ENCODE measurements at regions not wholly inside any gene's neighbourhood (a gene's known extent, or its start where the extent isn't known, plus 50 kb on each side); places are given as distances from the start of the nearest gene placed in this dataset.

GRCh38 chr1:66446261-66447001, 87.5 kb upstream of the SGIP1 start:
- no peak overlapping the region for H3K4me3 ChIP-seq
- intact Hi-C loops (cut with DNase I): loop anchor here (5.0 kb wide), 2 partner anchors 199 to 489 kb away; no protein-coding TSS in a partner anchor
- peaks cover 9% of the 10 kb centered on the region for H3K4me1 ChIP-seq
- no peak for DNase-seq (ENCODE audit: extremely low spot score in 2 of 2)
- no peaks in the 10 kb centered on the region for H3K9me3 ChIP-seq
- no peaks in the 10 kb centered on the region for H3K36me3 ChIP-seq
- no peak overlapping the region for H3K27ac ChIP-seq
- no peaks in the 10 kb centered on the region for H3K27me3 ChIP-seq
- TF ChIP-seq POLR2AphosphoS5 (IDR thresholded peaks at IDR 0.05; ENCODE audit: insufficient read depth in 1 of 2, low read depth in 1 of 2): no peak
- TF ChIP-seq CTCF (IDR thresholded peaks at IDR 0.05): peak; percentile 63 to 87 (median 81)

- Histone ChIP-seq H3K27ac (peak overlapping the region; percentile 51), H3K27me3 (no peaks in the 10 kb centered on the region), H3K9me3 (no peaks in the 10 kb centered on the region), H3K4me3 (no peak overlapping the region), H3K4me1 (peaks cover 9% of the 10 kb centered on the region), H3K36me3 (no peaks in the 10 kb centered on the region)
- intact Hi-C loops (cut with DNase I): no loop called here
- TF ChIP-seq POLR2A (IDR thresholded peaks at IDR 0.05) (no peak), POLR2AphosphoS5 (IDR thresholded peaks at IDR 0.05; ENCODE audit: insufficient read depth in 1 of 2, low read depth in 1 of 2) (no peak), CTCF (IDR thresholded peaks at IDR 0.05) (no peak)
- DNase-seq (ENCODE audit: extremely low spot score in 2 of 2): no peak
Observed at GRCh38 chr1:66450043-66450514, 83.9 kb upstream of the SGIP1 start.

GRCh38 chr1:66450847-66451246, 83.1 kb upstream of the SGIP1 start:
- Histone ChIP-seq H3K4me1 (peaks cover 5% of the 10 kb centered on the region), H3K27me3 (no peaks in the 10 kb centered on the region), H3K27ac (peak overlapping the region; percentile 51), H3K4me3 (no peak overlapping the region), H3K36me3 (no peaks in the 10 kb centered on the region), H3K9me3 (no peaks in the 10 kb centered on the region)
- DNase-seq (ENCODE audit: extremely low spot score in 2 of 2): no peak
- TF ChIP-seq POLR2A (IDR thresholded peaks at IDR 0.05): no peak
- TF ChIP-seq POLR2AphosphoS5 (IDR thresholded peaks at IDR 0.05; ENCODE audit: insufficient read depth in 1 of 2, low read depth in 1 of 2): no peak
- no peak for TF ChIP-seq CTCF (IDR thresholded peaks at IDR 0.05)
- intact Hi-C loops (cut with DNase I): no loop called here

- DNase-seq (ENCODE audit: extremely low spot score in 2 of 2): no peak
- TF ChIP-seq POLR2AphosphoS5 (IDR thresholded peaks at IDR 0.05; ENCODE audit: insufficient read depth in 1 of 2, low read depth in 1 of 2) (no peak), CTCF (IDR thresholded peaks at IDR 0.05) (no peak), POLR2A (IDR thresholded peaks at IDR 0.05) (no peak)
- no peaks in the 10 kb centered on the region for H3K36me3 ChIP-seq
- H3K4me3 ChIP-seq: no peak overlapping the region
- no peaks in the 10 kb centered on the region for H3K27me3 ChIP-seq
- H3K9me3 ChIP-seq: no peaks in the 10 kb centered on the region
- H3K4me1 ChIP-seq: no peaks in the 10 kb centered on the region
- no peak overlapping the region for H3K27ac ChIP-seq
- intact Hi-C loops (cut with DNase I): no loop called here
Observed at GRCh38 chr1:66452162-66452561, 81.8 kb upstream of the SGIP1 start.

GRCh38 chr1:66452982-66453381, 81.0 kb upstream of the SGIP1 start:
- TF ChIP-seq CTCF (IDR thresholded peaks at IDR 0.05) (no peak), POLR2AphosphoS5 (IDR thresholded peaks at IDR 0.05; ENCODE audit: insufficient read depth in 1 of 2, low read depth in 1 of 2) (no peak), POLR2A (IDR thresholded peaks at IDR 0.05) (no peak)
- Histone ChIP-seq H3K27ac (no peak overlapping the region), H3K4me3 (no peak overlapping the region), H3K4me1 (no peaks in the 10 kb centered on the region), H3K36me3 (no peaks in the 10 kb centered on the region), H3K9me3 (no peaks in the 10 kb centered on the region), H3K27me3 (no peaks in the 10 kb centered on the region)
- no peak for DNase-seq (ENCODE audit: extremely low spot score in 2 of 2)
- intact Hi-C loops (cut with DNase I): no loop called here

Data from vagina (tissue), 2 donors.